ENCODE measurements at regions not wholly inside any gene's neighbourhood (a gene's known extent, or its start where the extent isn't known, plus 50 kb on each side); places are given as distances from the start of the nearest gene placed in this dataset.

GRCh38 chr13:78521091-78521490, 82.3 kb downstream of the POU4F1 start:
- TF ChIP-seq, protein P1, sequence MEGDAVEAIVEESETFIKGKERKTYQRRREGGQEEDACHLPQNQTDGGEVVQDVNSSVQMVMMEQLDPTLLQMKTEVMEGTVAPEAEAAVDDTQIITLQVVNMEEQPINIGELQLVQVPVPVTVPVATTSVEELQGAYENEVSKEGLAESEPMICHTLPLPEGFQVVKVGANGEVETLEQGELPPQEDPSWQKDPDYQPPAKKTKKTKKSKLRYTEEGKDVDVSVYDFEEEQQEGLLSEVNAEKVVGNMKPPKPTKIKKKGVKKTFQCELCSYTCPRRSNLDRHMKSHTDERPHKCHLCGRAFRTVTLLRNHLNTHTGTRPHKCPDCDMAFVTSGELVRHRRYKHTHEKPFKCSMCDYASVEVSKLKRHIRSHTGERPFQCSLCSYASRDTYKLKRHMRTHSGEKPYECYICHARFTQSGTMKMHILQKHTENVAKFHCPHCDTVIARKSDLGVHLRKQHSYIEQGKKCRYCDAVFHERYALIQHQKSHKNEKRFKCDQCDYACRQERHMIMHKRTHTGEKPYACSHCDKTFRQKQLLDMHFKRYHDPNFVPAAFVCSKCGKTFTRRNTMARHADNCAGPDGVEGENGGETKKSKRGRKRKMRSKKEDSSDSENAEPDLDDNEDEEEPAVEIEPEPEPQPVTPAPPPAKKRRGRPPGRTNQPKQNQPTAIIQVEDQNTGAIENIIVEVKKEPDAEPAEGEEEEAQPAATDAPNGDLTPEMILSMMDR (IDR thresholded peaks at IDR 0.05; ENCODE audit: low read depth, low read length, poor library complexity, severe bottlenecking), result no peak
- no peak for TF ChIP-seq EZH2phosphoT487 (IDR thresholded peaks at IDR 0.05; ENCODE audit: borderline replicate concordance, low read length)

All from DOHH2 (cell line).